GM23338 (cell line): ENCODE measurements at regions not wholly inside any gene's neighbourhood (a gene's known extent, or its start where the extent isn't known, plus 50 kb on each side); places are given as distances from the start of the nearest gene placed in this dataset.

Source experiments
- ATAC-seq: fragments of 200-7000 bp; cut with Tn5 transposase; 3 replicates; pipeline ENCODE4 v1.9.1; 2020
- DNase-seq: peaks from one replicate; pipeline ENCODE4 v3.0.0-alpha.2; 2015; ENCODE audit warnings: low spot score
- H2AFZ ChIP-seq: fragments of 200-600 bp; sonication (generic); 2 replicates; pipeline ENCODE4 v1.8.0; 2016; ENCODE audit warnings: antibody characterized with exemption, mild to moderate bottlenecking, moderate library complexity
- H3F3A ChIP-seq: fragments of 200-600 bp; sonication (generic); replicated peaks from 2 replicates; pipeline ENCODE4 v1.8.0; 2017; ENCODE audit warnings: antibody characterized with exemption, mixed run types, low read depth
- H3K27ac ChIP-seq: fragments of 200-600 bp; sonication (generic); 2 replicates; pipeline ENCODE4 v1.6.1; 2016; ENCODE audit warnings: low read depth
- H3K27me3 ChIP-seq: fragments of 200-600 bp; sonication (generic); 2 replicates; pipeline ENCODE4 v1.8.0; 2016; ENCODE audit warnings: mild to moderate bottlenecking, mixed run types, moderate library complexity; ENCODE audit not compliant: insufficient read depth
- H3K36me3 ChIP-seq: fragments of 200-600 bp; sonication (generic); 2 replicates; pipeline ENCODE4 v1.8.0; 2016; ENCODE audit warnings: mild to moderate bottlenecking; ENCODE audit not compliant: insufficient read depth
- H3K4me1 ChIP-seq: fragments of 200-600 bp; sonication (generic); 2 replicates; pipeline ENCODE4 v1.8.0; 2016; ENCODE audit warnings: mild to moderate bottlenecking, moderate library complexity; ENCODE audit not compliant: insufficient read depth
- H3K4me2 ChIP-seq: fragments of 200-600 bp; sonication (generic); 2 replicates; pipeline ENCODE4 v1.7.1; 2017; ENCODE audit warnings: mixed run types
- H3K4me3 ChIP-seq: fragments of 200-600 bp; sonication (generic); 2 replicates; pipeline ENCODE4 v1.6.1; 2016; ENCODE audit warnings: mixed run types
- H3K79me2 ChIP-seq: fragments of 200-600 bp; sonication (generic); replicated peaks from 2 replicates; pipeline ENCODE4 v1.8.0; 2017; ENCODE audit warnings: mild to moderate bottlenecking; ENCODE audit not compliant: insufficient read depth
- H3K9me2 ChIP-seq: fragments of 200-600 bp; sonication (generic); 2 replicates; pipeline ENCODE4 v1.8.0; 2017; ENCODE audit not compliant: insufficient read depth
- H4K20me1 ChIP-seq: fragments of 200-600 bp; sonication (generic); replicated peaks from 2 replicates; pipeline ENCODE4 v1.8.0; 2017; ENCODE audit warnings: mild to moderate bottlenecking; ENCODE audit not compliant: insufficient read depth
- H3K27ac Mint-ChIP-seq: 2 replicates; pipeline ENCODE4 v1.8.0; 2020; ENCODE audit warnings: inconsistent platforms, mild to moderate bottlenecking, moderate library complexity, mixed read lengths
- H3K27me3 Mint-ChIP-seq: 3 replicates; pipeline ENCODE4 v1.8.0; 2022; ENCODE audit warnings: low read depth, mild to moderate bottlenecking, moderate library complexity, mixed read lengths, inconsistent platforms; ENCODE audit not compliant: insufficient read depth, poor library complexity
- H3K36me3 Mint-ChIP-seq: 3 replicates; pipeline ENCODE4 v1.8.0; 2021; ENCODE audit warnings: low read depth, mild to moderate bottlenecking, inconsistent platforms, moderate library complexity, mixed read lengths
- H3K4me1 Mint-ChIP-seq: 3 replicates; pipeline ENCODE4 v1.8.0; 2020; ENCODE audit warnings: mild to moderate bottlenecking, inconsistent platforms, mixed read lengths
- H3K4me3 Mint-ChIP-seq: 3 replicates; pipeline ENCODE4 v1.8.0; 2021; ENCODE audit warnings: moderate library complexity, mild to moderate bottlenecking, inconsistent platforms, mixed read lengths
- H3K9me3 Mint-ChIP-seq: 3 replicates; pipeline ENCODE4 v1.8.0; 2020; ENCODE audit warnings: moderate library complexity, mild to moderate bottlenecking, inconsistent platforms, mixed read lengths
- CREB1 ChIP-seq: fragments of 250-450 bp; sonication (Bioruptor Pico); IDR thresholded peaks from 2 replicates; pipeline ENCODE4 v1.5.0; 2020; ENCODE audit warnings: low read depth, mild to moderate bottlenecking, moderate library complexity
- EZH2 ChIP-seq: fragments of 200-600 bp; sonication (generic); IDR thresholded peaks from one replicate; pipeline ENCODE4 v1.8.0; 2017; ENCODE audit warnings: antibody characterized with exemption, mild to moderate bottlenecking, low read depth; ENCODE audit not compliant: unreplicated experiment
- EZH2phosphoT487 ChIP-seq: fragments of 200-600 bp; sonication (generic); IDR thresholded peaks from one replicate; pipeline ENCODE4 v1.8.1; 2018; ENCODE audit warnings: antibody characterized with exemption; ENCODE audit not compliant: unreplicated experiment
- JUNB ChIP-seq: IDR thresholded peaks from one replicate; pipeline ENCODE4 v1.6.1; 2016; ENCODE audit warnings: antibody characterized with exemption; ENCODE audit not compliant: unreplicated experiment
- NANOG ChIP-seq: IDR thresholded peaks from 2 replicates; pipeline ENCODE4 v1.6.1; 2016; ENCODE audit warnings: antibody characterized with exemption, borderline replicate concordance
- STAT1 ChIP-seq: IDR thresholded peaks from one replicate; pipeline ENCODE4 v1.6.1; 2016; ENCODE audit warnings: antibody characterized with exemption; ENCODE audit not compliant: unreplicated experiment
- ZNF114 ChIP-seq: fragments of 250-450 bp; sonication (Bioruptor Pico); IDR thresholded peaks from 2 replicates; pipeline ENCODE4 v1.5.0; 2020; ENCODE audit warnings: mild to moderate bottlenecking, moderate library complexity
- ZNF331 ChIP-seq: fragments of 250-450 bp; sonication (Bioruptor Pico); IDR thresholded peaks from 2 replicates; pipeline ENCODE4 v1.5.0; 2020; ENCODE audit warnings: low read depth, mild to moderate bottlenecking, moderate library complexity
- ZNF462 ChIP-seq: fragments of 250-450 bp; sonication (Bioruptor Pico); IDR thresholded peaks from 2 replicates; pipeline ENCODE4 v1.5.0; 2020; ENCODE audit warnings: mild to moderate bottlenecking, moderate library complexity

GRCh38 chr5:8299716-8300115 is 430.8 kb downstream of the MTRR start (continued):
- TF ChIP-seq ZNF462 (CRISPR knock-in tag) (no peak), EZH2 (no peak), CREB1 (CRISPR knock-in tag) (no peak), ZNF114 (CRISPR knock-in tag) (no peak), NANOG (no peak), STAT1 (no peak)

- Mint-ChIP-seq H3K4me1 (0 out of 3 replicates have a peak, but pooled peaks cover 2% of the 10 kb centered on the region), H3K4me3 (no peak overlapping the region), H3K9me3 (no peaks in the 10 kb centered on the region), H3K36me3 (no peaks in the 10 kb centered on the region; the same call in 2 of the 3 replicates), H3K27me3 (peaks cover 2% of the 10 kb centered on the region), H3K27ac (no peak overlapping the region)
- Histone ChIP-seq H3K27me3 (no peaks in the 10 kb centered on the region), H4K20me1 (no peaks in the 10 kb centered on the region), H3F3A (no peaks in the 10 kb centered on the region), H3K4me3 (no peak overlapping the region), H3K36me3 (no peaks in the 10 kb centered on the region), H3K9me2 (0 out of 2 replicates have a peak, but pooled peaks cover 3% of the 10 kb centered on the region), H2AFZ (no peak overlapping the region), H3K27ac (no peak overlapping the region), H3K4me1 (no peaks in the 10 kb centered on the region), H3K79me2 (no peaks in the 10 kb centered on the region), H3K4me2 (no peak overlapping the region)
- ATAC-seq (no peak), DNase-seq (no peak)
- TF ChIP-seq EZH2 = no peak
- no peak for TF ChIP-seq EZH2phosphoT487
- TF ChIP-seq JUNB = no peak
- TF ChIP-seq ZNF114 (CRISPR knock-in tag) = no peak
- no peak for TF ChIP-seq ZNF462 (CRISPR knock-in tag)
- no peak for TF ChIP-seq ZNF331 (CRISPR knock-in tag)
These were observed 435.4 kb downstream of the MTRR start for GRCh38 chr5:8304341-8304740.
